Transverse colon (tissue), 4 donors: ENCODE measurements at regions not wholly inside any gene's neighbourhood (a gene's known extent, or its start where the extent isn't known, plus 50 kb on each side); places are given as distances from the start of the nearest gene placed in this dataset.

ENCODE experiments used
- EP300 ChIP-seq: sonication (generic); formaldehyde crosslinking; IDR thresholded peaks from one replicate; pipeline ENCODE4 v1.6.1; 2017; ENCODE audit warnings: antibody characterized with exemption, low read depth
- POLR2A ChIP-seq: fragments of 450-650 bp; IDR thresholded peaks from one replicate; pipeline ENCODE4 v1.6.1; 2016; ENCODE audit warnings: antibody characterized with exemption, mild to moderate bottlenecking, moderate library complexity
- POLR2AphosphoS5 ChIP-seq, 3 donors: sonication (generic); formaldehyde crosslinking; IDR thresholded peaks; one replicate each; pipeline ENCODE4 v1.6.1; 2016; ENCODE audit warnings: antibody characterized with exemption in 3 of 3
- TF ChIP-seq, protein P1 (sequence below), 5 experiments: fragments of 200-600 bp in 3 of 5; fragments of 450-650 bp in 2 of 5; sonication (generic) in 3 of 5; IDR thresholded peaks; 1 replicate in 2 of 5; 2 replicates in 3 of 5; pipeline ENCODE4 v1.5.1; 2016 to 2017; ENCODE audit warnings: antibody characterized with exemption in 5 of 5, inconsistent platforms in 3 of 5, mild to moderate bottlenecking in 2 of 5, moderate library complexity in 1 of 5

DNA sequence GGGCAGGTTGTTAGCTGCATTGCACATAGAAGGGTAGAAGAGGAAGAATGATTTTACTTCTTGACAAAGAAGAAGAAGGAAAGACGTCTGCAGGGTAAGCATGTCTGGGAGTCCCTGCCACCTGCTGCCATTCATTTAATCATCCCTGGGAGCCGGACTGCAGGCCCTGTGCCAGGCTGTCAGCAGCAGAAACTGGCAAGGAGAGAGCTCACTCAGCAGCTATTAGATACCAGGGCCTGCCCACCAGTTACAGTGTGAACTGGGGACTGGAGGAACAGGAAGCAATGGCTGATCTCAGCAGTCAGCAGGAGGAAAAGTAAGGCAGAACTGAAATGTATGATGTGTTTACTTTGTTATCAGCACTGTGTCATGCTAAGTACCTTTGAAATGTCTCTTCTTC, 75.7 kb upstream of the C1orf87 start:
- TF ChIP-seq, protein P1, sequence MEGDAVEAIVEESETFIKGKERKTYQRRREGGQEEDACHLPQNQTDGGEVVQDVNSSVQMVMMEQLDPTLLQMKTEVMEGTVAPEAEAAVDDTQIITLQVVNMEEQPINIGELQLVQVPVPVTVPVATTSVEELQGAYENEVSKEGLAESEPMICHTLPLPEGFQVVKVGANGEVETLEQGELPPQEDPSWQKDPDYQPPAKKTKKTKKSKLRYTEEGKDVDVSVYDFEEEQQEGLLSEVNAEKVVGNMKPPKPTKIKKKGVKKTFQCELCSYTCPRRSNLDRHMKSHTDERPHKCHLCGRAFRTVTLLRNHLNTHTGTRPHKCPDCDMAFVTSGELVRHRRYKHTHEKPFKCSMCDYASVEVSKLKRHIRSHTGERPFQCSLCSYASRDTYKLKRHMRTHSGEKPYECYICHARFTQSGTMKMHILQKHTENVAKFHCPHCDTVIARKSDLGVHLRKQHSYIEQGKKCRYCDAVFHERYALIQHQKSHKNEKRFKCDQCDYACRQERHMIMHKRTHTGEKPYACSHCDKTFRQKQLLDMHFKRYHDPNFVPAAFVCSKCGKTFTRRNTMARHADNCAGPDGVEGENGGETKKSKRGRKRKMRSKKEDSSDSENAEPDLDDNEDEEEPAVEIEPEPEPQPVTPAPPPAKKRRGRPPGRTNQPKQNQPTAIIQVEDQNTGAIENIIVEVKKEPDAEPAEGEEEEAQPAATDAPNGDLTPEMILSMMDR (IDR thresholded peaks at IDR 0.05): no peak
- TF ChIP-seq POLR2A: no peak
- no peak for TF ChIP-seq EP300
- no peak for TF ChIP-seq POLR2AphosphoS5 (IDR thresholded peaks at IDR 0.05)
